ENCODE measurements at regions not wholly inside any gene's neighbourhood (a gene's known extent, or its start where the extent isn't known, plus 50 kb on each side); places are given as distances from the start of the nearest gene placed in this dataset.

GRCh38 chr2:58967736-58968135 is 726.6 kb upstream of the FANCL start:
- Histone ChIP-seq H3K4ac (ENCODE audit: low read depth, low read length) (no peak overlapping the region), H3K27ac (ENCODE audit: low read depth, low read length) (no peak overlapping the region), H4K8ac (ENCODE audit: low read depth, low read length) (no peak overlapping the region), H2BK15ac (replicated peaks; ENCODE audit: low read depth) (no peak overlapping the region), H3K36me3 (ENCODE audit: control insufficient read depth, insufficient read depth, low read length) (no peaks in the 10 kb centered on the region), H2BK120ac (ENCODE audit: low read depth, low read length) (no peak overlapping the region), H3K4me2 (ENCODE audit: low read length) (no peak overlapping the region), H2AK5ac (ENCODE audit: low read length) (no peak overlapping the region), H3K27me3 (ENCODE audit: insufficient read depth, low read length, poor library complexity) (no peaks in the 10 kb centered on the region), H2BK5ac (ENCODE audit: low read length) (no peak overlapping the region), H3K4me3 (ENCODE audit: low read length) (no peak overlapping the region), H3K18ac (ENCODE audit: low read length) (no peak overlapping the region), H3K9ac (ENCODE audit: low read length) (no peak overlapping the region), H3K79me2 (ENCODE audit: control insufficient read depth, insufficient read depth, low read length) (no peaks in the 10 kb centered on the region), H3K4me1 (ENCODE audit: control insufficient read depth, low read depth, low read length) (no peaks in the 10 kb centered on the region), H3K23ac (ENCODE audit: low read length) (no peak overlapping the region), H3K56ac (ENCODE audit: low read length) (no peak overlapping the region), H4K5ac (ENCODE audit: low read length) (no peak overlapping the region), H3K79me1 (ENCODE audit: low read length) (no peaks in the 10 kb centered on the region)
- WGBS (ENCODE audit: extremely low coverage, insufficient coverage, low lambda C conversion rate): no CpG with 5 or more reads among the region's 5 CpGs
- DNase-seq: no peak

- Histone ChIP-seq H3K36me3 (ENCODE audit: control insufficient read depth, insufficient read depth, low read length) (no peaks in the 10 kb centered on the region), H4K5ac (ENCODE audit: low read length) (no peak overlapping the region), H4K8ac (ENCODE audit: low read depth, low read length) (no peak overlapping the region), H3K4me2 (ENCODE audit: low read length) (no peak overlapping the region), H3K27ac (ENCODE audit: low read depth, low read length) (no peak overlapping the region), H3K4ac (ENCODE audit: low read depth, low read length) (no peak overlapping the region), H2BK15ac (replicated peaks; ENCODE audit: low read depth) (no peak overlapping the region), H3K4me3 (ENCODE audit: low read length) (no peak overlapping the region), H3K56ac (ENCODE audit: low read length) (no peak overlapping the region), H2BK120ac (ENCODE audit: low read depth, low read length) (no peak overlapping the region), H3K27me3 (ENCODE audit: insufficient read depth, low read length, poor library complexity) (no peaks in the 10 kb centered on the region), H3K4me1 (ENCODE audit: control insufficient read depth, low read depth, low read length) (no peaks in the 10 kb centered on the region), H3K9ac (ENCODE audit: low read length) (no peak overlapping the region), H3K23ac (ENCODE audit: low read length) (no peak overlapping the region), H2AK5ac (ENCODE audit: low read length) (no peak overlapping the region), H3K18ac (ENCODE audit: low read length) (no peak overlapping the region), H3K79me2 (ENCODE audit: control insufficient read depth, insufficient read depth, low read length) (no peaks in the 10 kb centered on the region), H2BK5ac (ENCODE audit: low read length) (no peak overlapping the region), H3K79me1 (ENCODE audit: low read length) (no peaks in the 10 kb centered on the region)
- no peak for DNase-seq
- no CpG with 5 or more reads among the region's 2 CpGs for WGBS (ENCODE audit: extremely low coverage, insufficient coverage, low lambda C conversion rate)
Observed at GRCh38 chr2:58965602-58966001, 724.5 kb upstream of the FANCL start.

GRCh38 chr2:58959996-58960395 is 718.9 kb upstream of the FANCL start:
- H3K27ac ChIP-seq (ENCODE audit: low read depth, low read length): no peak overlapping the region
- H3K56ac ChIP-seq (ENCODE audit: low read length): no peak overlapping the region
- no peaks in the 10 kb centered on the region for H3K4me1 ChIP-seq (ENCODE audit: control insufficient read depth, low read depth, low read length)
- H2BK15ac ChIP-seq (replicated peaks; ENCODE audit: low read depth): no peak overlapping the region
- DNase-seq: no peak
- H3K27me3 ChIP-seq (ENCODE audit: insufficient read depth, low read length, poor library complexity): no peaks in the 10 kb centered on the region
- no peak overlapping the region for H3K4ac ChIP-seq (ENCODE audit: low read depth, low read length)
- H3K4me2 ChIP-seq (ENCODE audit: low read length): no peak overlapping the region
- no peaks in the 10 kb centered on the region for H3K36me3 ChIP-seq (ENCODE audit: control insufficient read depth, insufficient read depth, low read length)
- no peak overlapping the region for H2BK120ac ChIP-seq (ENCODE audit: low read depth, low read length)
- WGBS (ENCODE audit: extremely low coverage, insufficient coverage, low lambda C conversion rate): no CpG with 5 or more reads among the region's 8 CpGs
- no peaks in the 10 kb centered on the region for H3K79me2 ChIP-seq (ENCODE audit: control insufficient read depth, insufficient read depth, low read length)
- H3K23ac ChIP-seq (ENCODE audit: low read length): no peak overlapping the region
- no peaks in the 10 kb centered on the region for H3K79me1 ChIP-seq (ENCODE audit: low read length)
- H4K5ac ChIP-seq (ENCODE audit: low read length): no peak overlapping the region
- no peak overlapping the region for H4K8ac ChIP-seq (ENCODE audit: low read depth, low read length)
- no peak overlapping the region for H3K9ac ChIP-seq (ENCODE audit: low read length)
- H3K4me3 ChIP-seq (ENCODE audit: low read length): no peak overlapping the region
- no peak overlapping the region for H3K18ac ChIP-seq (ENCODE audit: low read length)
- H2BK5ac ChIP-seq (ENCODE audit: low read length): no peak overlapping the region
- H2AK5ac ChIP-seq (ENCODE audit: low read length): no peak overlapping the region

GRCh38 chr2:58957188-58957840 is 716.2 kb upstream of the FANCL start:
- no peak overlapping the region for H2AK5ac ChIP-seq (ENCODE audit: low read length)
- no peak overlapping the region for H3K18ac ChIP-seq (ENCODE audit: low read length)
- H3K4me1 ChIP-seq (ENCODE audit: control insufficient read depth, low read depth, low read length): peaks cover 6% of the 10 kb centered on the region
- no peaks in the 10 kb centered on the region for H3K79me2 ChIP-seq (ENCODE audit: control insufficient read depth, insufficient read depth, low read length)
- H3K79me1 ChIP-seq (ENCODE audit: low read length): no peaks in the 10 kb centered on the region
- H3K9ac ChIP-seq (ENCODE audit: low read length): no peak overlapping the region
- H4K5ac ChIP-seq (ENCODE audit: low read length): no peak overlapping the region
- H3K4ac ChIP-seq (ENCODE audit: low read depth, low read length): no peak overlapping the region
- no peak overlapping the region for H2BK120ac ChIP-seq (ENCODE audit: low read depth, low read length)
- H3K56ac ChIP-seq (ENCODE audit: low read length): no peak overlapping the region
- no peaks in the 10 kb centered on the region for H3K27me3 ChIP-seq (ENCODE audit: insufficient read depth, low read length, poor library complexity)
- H4K8ac ChIP-seq (ENCODE audit: low read depth, low read length): no peak overlapping the region
- H3K4me2 ChIP-seq (ENCODE audit: low read length): no peak overlapping the region
- H2BK5ac ChIP-seq (ENCODE audit: low read length): no peak overlapping the region
- no peak overlapping the region for H3K27ac ChIP-seq (ENCODE audit: low read depth, low read length)
- no peaks in the 10 kb centered on the region for H3K36me3 ChIP-seq (ENCODE audit: control insufficient read depth, insufficient read depth, low read length)
- no peak overlapping the region for H3K23ac ChIP-seq (ENCODE audit: low read length)
- DNase-seq: no peak
- WGBS (ENCODE audit: extremely low coverage, insufficient coverage, low lambda C conversion rate): no CpG with 5 or more reads among the region's 4 CpGs
- H2BK15ac ChIP-seq (replicated peaks; ENCODE audit: low read depth): no peak overlapping the region
- H3K4me3 ChIP-seq (ENCODE audit: low read length): no peak overlapping the region

- no peak for DNase-seq
- Histone ChIP-seq H3K4me3 (ENCODE audit: low read length) (no peak overlapping the region), H3K27me3 (ENCODE audit: insufficient read depth, low read length, poor library complexity) (no peaks in the 10 kb centered on the region), H3K23ac (ENCODE audit: low read length) (no peak overlapping the region), H3K4me2 (ENCODE audit: low read length) (no peak overlapping the region), H3K9ac (ENCODE audit: low read length) (no peak overlapping the region), H3K4me1 (ENCODE audit: control insufficient read depth, low read depth, low read length) (peaks cover 6% of the 10 kb centered on the region), H3K79me2 (ENCODE audit: control insufficient read depth, insufficient read depth, low read length) (no peaks in the 10 kb centered on the region), H3K56ac (ENCODE audit: low read length) (no peak overlapping the region), H2AK5ac (ENCODE audit: low read length) (no peak overlapping the region), H3K4ac (ENCODE audit: low read depth, low read length) (no peak overlapping the region), H2BK15ac (replicated peaks; ENCODE audit: low read depth) (no peak overlapping the region), H4K8ac (ENCODE audit: low read depth, low read length) (no peak overlapping the region), H2BK5ac (ENCODE audit: low read length) (no peak overlapping the region), H3K36me3 (ENCODE audit: control insufficient read depth, insufficient read depth, low read length) (no peaks in the 10 kb centered on the region), H3K18ac (ENCODE audit: low read length) (no peak overlapping the region), H3K79me1 (ENCODE audit: low read length) (no peaks in the 10 kb centered on the region), H3K27ac (ENCODE audit: low read depth, low read length) (no peak overlapping the region), H2BK120ac (ENCODE audit: low read depth, low read length) (no peak overlapping the region), H4K5ac (ENCODE audit: low read length) (no peak overlapping the region)
- WGBS (ENCODE audit: extremely low coverage, insufficient coverage, low lambda C conversion rate): no CpG with 5 or more reads among the region's 11 CpGs
Observed at GRCh38 chr2:58954880-58955385, 713.8 kb upstream of the FANCL start.

GRCh38 chr2:58951722-58952121 is 710.6 kb upstream of the FANCL start:
- Histone ChIP-seq H3K79me1 (ENCODE audit: low read length) (no peaks in the 10 kb centered on the region), H2AK5ac (ENCODE audit: low read length) (no peak overlapping the region), H3K9ac (ENCODE audit: low read length) (no peak overlapping the region), H3K18ac (ENCODE audit: low read length) (no peak overlapping the region), H3K79me2 (ENCODE audit: control insufficient read depth, insufficient read depth, low read length) (no peaks in the 10 kb centered on the region), H4K8ac (ENCODE audit: low read depth, low read length) (no peak overlapping the region), H2BK15ac (replicated peaks; ENCODE audit: low read depth) (no peak overlapping the region), H3K27me3 (ENCODE audit: insufficient read depth, low read length, poor library complexity) (no peaks in the 10 kb centered on the region), H2BK5ac (ENCODE audit: low read length) (no peak overlapping the region), H3K4me2 (ENCODE audit: low read length) (no peak overlapping the region), H3K27ac (ENCODE audit: low read depth, low read length) (no peak overlapping the region), H3K4ac (ENCODE audit: low read depth, low read length) (no peak overlapping the region), H3K4me3 (ENCODE audit: low read length) (no peak overlapping the region), H2BK120ac (ENCODE audit: low read depth, low read length) (no peak overlapping the region), H3K56ac (ENCODE audit: low read length) (no peak overlapping the region), H3K4me1 (ENCODE audit: control insufficient read depth, low read depth, low read length) (peaks cover 6% of the 10 kb centered on the region), H3K23ac (ENCODE audit: low read length) (no peak overlapping the region), H3K36me3 (ENCODE audit: control insufficient read depth, insufficient read depth, low read length) (no peaks in the 10 kb centered on the region), H4K5ac (ENCODE audit: low read length) (no peak overlapping the region)
- no peak for DNase-seq
- no CpG with 5 or more reads among the region's 3 CpGs for WGBS (ENCODE audit: extremely low coverage, insufficient coverage, low lambda C conversion rate)

Measured in mesendoderm (in vitro differentiated cells).